ENCODE measurements at regions not wholly inside any gene's neighbourhood (a gene's known extent, or its start where the extent isn't known, plus 50 kb on each side); places are given as distances from the start of the nearest gene placed in this dataset.
A peak's percentile ranks its signal among the peaks of the same experiment; 100 is the strongest.

- intact Hi-C loops (cut with DNase I): no loop called here
- H3K36me3 ChIP-seq: no peaks in the 10 kb centered on the region
- no peak overlapping the region for H3K27ac ChIP-seq
- TF ChIP-seq CTCF (IDR thresholded peaks at IDR 0.05): no peak
- DNase-seq (no peak), ATAC-seq (no peak)
- H3K4me3 ChIP-seq: no peak overlapping the region
- H3K4me1 ChIP-seq: no peaks in the 10 kb centered on the region
- no peaks in the 10 kb centered on the region for H3K9me3 ChIP-seq
- no peaks in the 10 kb centered on the region for H3K27me3 ChIP-seq
These were observed 178.7 kb downstream of the CHD9NB start for GRCh38 chr16:52874042-52874441.

- no peak overlapping the region for H3K4me3 ChIP-seq
- no peaks in the 10 kb centered on the region for H3K4me1 ChIP-seq
- TF ChIP-seq CTCF (IDR thresholded peaks at IDR 0.05): no peak
- intact Hi-C loops (cut with DNase I): no loop called here
- H3K27me3 ChIP-seq: no peaks in the 10 kb centered on the region
- no peak for ATAC-seq
- H3K9me3 ChIP-seq: no peaks in the 10 kb centered on the region
- H3K27ac ChIP-seq: no peak overlapping the region
- DNase-seq: no peak
- no peaks in the 10 kb centered on the region for H3K36me3 ChIP-seq
These were observed 180.0 kb downstream of the CHD9NB start for GRCh38 chr16:52872731-52873130.

GRCh38 chr16:52871481-52871880 lies 181.2 kb downstream of the CHD9NB start:
- H3K4me3 ChIP-seq: no peak overlapping the region
- no peak overlapping the region for H3K27ac ChIP-seq
- H3K9me3 ChIP-seq: no peaks in the 10 kb centered on the region
- H3K36me3 ChIP-seq: no peaks in the 10 kb centered on the region
- no peak for TF ChIP-seq CTCF (IDR thresholded peaks at IDR 0.05)
- intact Hi-C loops (cut with DNase I): no loop called here
- no peaks in the 10 kb centered on the region for H3K27me3 ChIP-seq
- H3K4me1 ChIP-seq: no peaks in the 10 kb centered on the region
- DNase-seq (no peak), ATAC-seq (no peak)

GRCh38 chr16:52869243-52869642 lies 183.5 kb downstream of the CHD9NB start:
- ATAC-seq (no peak), DNase-seq (no peak)
- H3K4me1 ChIP-seq: no peaks in the 10 kb centered on the region
- H3K27ac ChIP-seq: no peak overlapping the region
- intact Hi-C loops (cut with DNase I): no loop called here
- no peaks in the 10 kb centered on the region for H3K9me3 ChIP-seq
- H3K36me3 ChIP-seq: no peaks in the 10 kb centered on the region
- no peak for TF ChIP-seq CTCF (IDR thresholded peaks at IDR 0.05)
- no peaks in the 10 kb centered on the region for H3K27me3 ChIP-seq
- no peak overlapping the region for H3K4me3 ChIP-seq

GRCh38 chr16:52863000-52863399 lies 189.7 kb downstream of the CHD9NB start:
- no peak overlapping the region for H3K4me3 ChIP-seq
- intact Hi-C loops (cut with DNase I): no loop called here
- H3K4me1 ChIP-seq: no peaks in the 10 kb centered on the region
- ATAC-seq (no peak), DNase-seq (no peak)
- no peaks in the 10 kb centered on the region for H3K36me3 ChIP-seq
- no peak overlapping the region for H3K27ac ChIP-seq
- TF ChIP-seq CTCF (IDR thresholded peaks at IDR 0.05): no peak
- no peaks in the 10 kb centered on the region for H3K27me3 ChIP-seq
- no peaks in the 10 kb centered on the region for H3K9me3 ChIP-seq

- Histone ChIP-seq H3K4me1 (no peaks in the 10 kb centered on the region), H3K27ac (no peak overlapping the region), H3K4me3 (no peak overlapping the region), H3K9me3 (no peaks in the 10 kb centered on the region), H3K27me3 (no peaks in the 10 kb centered on the region), H3K36me3 (no peaks in the 10 kb centered on the region)
- DNase-seq (no peak), ATAC-seq (peak; percentile 21)
- intact Hi-C loops (cut with DNase I): no loop called here
- TF ChIP-seq CTCF (IDR thresholded peaks at IDR 0.05): peak; percentile 41
These were observed 191.1 kb downstream of the CHD9NB start for GRCh38 chr16:52861614-52862022.

All from upper lobe of right lung (tissue), 1 donor.